ENCODE measurements at regions not wholly inside any gene's neighbourhood (a gene's known extent, or its start where the extent isn't known, plus 50 kb on each side); places are given as distances from the start of the nearest gene placed in this dataset.

DNA sequence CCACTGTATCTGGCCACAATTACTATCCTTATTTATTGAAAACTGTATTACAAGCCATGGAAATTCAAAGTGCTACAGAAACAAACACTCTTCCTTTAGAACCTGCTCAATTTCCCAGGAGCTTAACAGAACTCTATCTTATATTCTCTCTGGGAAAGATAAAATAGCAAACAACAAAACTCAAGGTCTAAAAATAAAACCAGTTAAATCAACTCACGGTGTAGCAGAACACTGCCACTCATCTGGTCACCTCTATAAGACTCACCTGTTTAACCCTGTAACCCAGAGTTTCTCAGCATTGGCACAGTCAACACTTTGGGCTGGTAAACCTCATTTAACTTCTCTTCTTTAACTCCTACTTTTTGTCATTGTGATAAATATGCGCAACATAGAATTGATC lies 348.9 kb downstream of the DCHS2 start:
- H3K27me3 ChIP-seq (ENCODE audit: control insufficient read depth, insufficient read depth, low read length): no peaks in the 10 kb centered on the region
- no peaks in the 10 kb centered on the region for H3K36me3 ChIP-seq (ENCODE audit: control insufficient read depth, insufficient read depth, low read length)
- TF ChIP-seq CTCF (IDR thresholded peaks at IDR 0.05; ENCODE audit: insufficient read depth, low read length, poor library complexity, severe bottlenecking): no peak
- H3K4me3 ChIP-seq (ENCODE audit: low read depth, low read length): no peak overlapping the region
- DNase-seq (ENCODE audit: low read depth): no peak

DNA sequence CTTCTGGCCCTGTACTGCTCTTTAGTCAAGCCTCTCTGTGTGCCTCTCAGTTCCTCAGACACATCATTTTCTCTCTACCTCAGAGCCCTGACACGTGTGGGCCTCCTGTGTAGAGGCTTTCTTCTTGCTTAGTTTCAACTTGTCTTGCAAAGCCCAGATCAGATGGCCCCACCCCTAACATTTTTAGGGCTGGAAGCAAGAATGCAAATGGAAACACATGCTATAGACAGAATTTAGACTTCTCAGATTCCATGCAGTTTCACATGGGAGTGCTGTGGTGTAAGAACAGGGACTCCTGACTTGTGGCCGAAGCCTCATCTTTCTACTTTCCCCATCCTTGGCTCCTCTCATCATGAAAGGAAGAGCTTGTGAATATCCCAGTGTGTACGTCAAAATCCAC lies 350.7 kb downstream of the DCHS2 start:
- no peaks in the 10 kb centered on the region for H3K36me3 ChIP-seq (ENCODE audit: control insufficient read depth, insufficient read depth, low read length)
- no peak for DNase-seq (ENCODE audit: low read depth)
- no peaks in the 10 kb centered on the region for H3K27me3 ChIP-seq (ENCODE audit: control insufficient read depth, insufficient read depth, low read length)
- no peak overlapping the region for H3K4me3 ChIP-seq (ENCODE audit: low read depth, low read length)
- no peak for TF ChIP-seq CTCF (IDR thresholded peaks at IDR 0.05; ENCODE audit: insufficient read depth, low read length, poor library complexity, severe bottlenecking)

DNA sequence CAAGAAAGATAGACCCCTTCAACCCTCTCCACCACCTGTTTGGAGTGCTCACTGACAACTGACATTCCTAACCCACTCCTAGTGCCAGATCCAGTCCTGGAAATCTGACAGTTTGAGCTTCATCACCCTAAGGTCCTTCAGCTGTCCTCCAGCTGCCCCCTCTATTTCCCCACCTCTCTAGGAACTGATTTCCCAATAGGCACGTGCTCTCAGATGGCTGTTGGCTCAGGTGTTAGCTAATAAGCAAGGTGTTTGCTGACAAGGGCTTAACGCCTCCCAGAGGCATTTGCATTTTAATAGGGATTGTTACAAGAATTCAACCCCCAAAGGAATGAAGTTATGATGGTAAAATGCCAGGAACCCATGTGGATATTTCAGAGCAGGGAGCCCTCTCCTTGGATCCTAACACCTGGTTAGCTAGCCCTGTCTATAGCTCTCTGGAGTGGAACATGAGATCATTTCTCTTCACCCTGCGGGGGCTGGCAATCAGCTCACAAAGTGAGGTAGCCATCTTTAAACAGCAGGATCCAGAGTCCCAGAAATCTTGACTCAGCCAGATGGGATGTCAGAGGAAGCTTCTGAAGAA lies 348.5 kb upstream of the SFRP2 start:
- H3K4me3 ChIP-seq (ENCODE audit: low read depth, low read length): no peak overlapping the region
- H3K36me3 ChIP-seq (ENCODE audit: control insufficient read depth, insufficient read depth, low read length): no peaks in the 10 kb centered on the region
- no peak for TF ChIP-seq CTCF (IDR thresholded peaks at IDR 0.05; ENCODE audit: insufficient read depth, low read length, poor library complexity, severe bottlenecking)
- no peak for DNase-seq (ENCODE audit: low read depth)
- H3K27me3 ChIP-seq (ENCODE audit: control insufficient read depth, insufficient read depth, low read length): no peaks in the 10 kb centered on the region

DNA sequence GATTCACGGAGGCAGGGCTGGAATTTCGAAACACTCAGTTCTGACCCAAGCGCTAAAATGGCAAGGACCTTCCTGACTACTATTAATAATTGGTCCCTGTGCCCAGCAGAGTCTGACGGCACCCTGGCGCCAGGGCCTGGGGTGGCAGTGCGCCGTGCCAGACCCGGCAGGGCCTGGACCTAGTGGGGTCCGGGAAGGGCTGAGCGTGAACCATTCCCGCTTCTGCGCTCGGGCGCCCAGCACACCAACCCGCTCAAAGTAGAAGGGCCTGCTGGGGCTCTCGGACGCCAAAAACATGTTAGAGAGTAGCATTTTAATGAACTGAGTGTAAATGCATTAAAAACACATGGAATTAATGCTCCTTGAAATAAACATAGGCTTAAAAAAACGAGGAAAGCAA lies 346.7 kb upstream of the SFRP2 start:
- no peak for TF ChIP-seq CTCF (IDR thresholded peaks at IDR 0.05; ENCODE audit: insufficient read depth, low read length, poor library complexity, severe bottlenecking)
- DNase-seq (ENCODE audit: low read depth): no peak
- Histone ChIP-seq H3K27me3 (ENCODE audit: control insufficient read depth, insufficient read depth, low read length) (no peaks in the 10 kb centered on the region), H3K36me3 (ENCODE audit: control insufficient read depth, insufficient read depth, low read length) (no peaks in the 10 kb centered on the region), H3K4me3 (ENCODE audit: low read depth, low read length) (no peak overlapping the region)

DNA sequence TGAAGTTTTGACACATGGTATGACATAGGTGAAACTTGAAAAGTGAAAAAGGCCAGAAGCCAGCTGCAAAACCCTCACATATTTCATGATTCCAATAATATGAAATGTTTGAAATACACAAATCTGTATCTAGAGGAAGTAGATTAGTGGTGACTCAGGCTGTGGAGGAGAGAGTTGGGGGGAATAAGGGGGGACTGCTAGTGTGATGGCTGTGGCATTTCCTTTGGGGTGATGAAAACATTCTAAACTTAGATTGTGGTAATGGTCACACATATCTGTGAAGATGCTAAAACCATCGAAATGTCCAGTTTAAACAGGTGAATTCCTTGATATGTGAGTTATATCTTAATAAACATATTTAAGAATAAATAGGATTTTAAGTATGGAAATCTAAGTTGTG lies 343.5 kb upstream of the SFRP2 start:
- no peak for DNase-seq (ENCODE audit: low read depth)
- no peaks in the 10 kb centered on the region for H3K36me3 ChIP-seq (ENCODE audit: control insufficient read depth, insufficient read depth, low read length)
- H3K27me3 ChIP-seq (ENCODE audit: control insufficient read depth, insufficient read depth, low read length): no peaks in the 10 kb centered on the region
- TF ChIP-seq CTCF (IDR thresholded peaks at IDR 0.05; ENCODE audit: insufficient read depth, low read length, poor library complexity, severe bottlenecking): no peak
- H3K4me3 ChIP-seq (ENCODE audit: low read depth, low read length): no peak overlapping the region

GRCh38 chr4:154126276-154126675 lies 337.4 kb upstream of the SFRP2 start:
- Histone ChIP-seq H3K27me3 (ENCODE audit: control insufficient read depth, insufficient read depth, low read length) (no peaks in the 10 kb centered on the region), H3K4me3 (ENCODE audit: low read depth, low read length) (no peak overlapping the region), H3K36me3 (ENCODE audit: control insufficient read depth, insufficient read depth, low read length) (no peaks in the 10 kb centered on the region)
- DNase-seq (ENCODE audit: low read depth): no peak
- no peak for TF ChIP-seq CTCF (IDR thresholded peaks at IDR 0.05; ENCODE audit: insufficient read depth, low read length, poor library complexity, severe bottlenecking)

All from kidney epithelial cell (primary cell).